MM.1S (cell line): ENCODE measurements at regions not wholly inside any gene's neighbourhood (a gene's known extent, or its start where the extent isn't known, plus 50 kb on each side); places are given as distances from the start of the nearest gene placed in this dataset.
"Not testable (repeated sequence)": the region's sequence is repeated elsewhere in the genome, so short reads cannot be mapped to it uniquely, and the experiment has no call there.

ENCODE experiments used
- CTCF ChIP-seq: fragments of 300-600 bp; sonication (generic); IDR thresholded peaks from 2 replicates; pipeline ENCODE4 v1.5.1; 2016; ENCODE audit warnings: antibody characterized with exemption, low read length, mixed read lengths
- EZH2 ChIP-seq: fragments of 300-600 bp; sonication (generic); optimal IDR thresholded peaks from 2 replicates; pipeline ENCODE3; 2017; ENCODE audit warnings: low read depth, mild to moderate bottlenecking, antibody characterized with exemption, low read length, mixed read lengths
- EZH2phosphoT487 ChIP-seq: fragments of 300-600 bp; sonication (generic); IDR thresholded peaks from 2 replicates; pipeline ENCODE4 v1.6.1; 2018; ENCODE audit warnings: antibody characterized with exemption, low read length

GRCh38 chr5:19246191-19246590 lies 741.8 kb downstream of the CDH18 start:
- TF ChIP-seq CTCF, EZH2phosphoT487, EZH2: not testable (repeated sequence)
